HG03558 (cell line): ENCODE measurements at regions not wholly inside any gene's neighbourhood (a gene's known extent, or its start where the extent isn't known, plus 50 kb on each side); places are given as distances from the start of the nearest gene placed in this dataset.

ENCODE experiments used
- ATAC-seq: cut with Tn5 transposase; IDR thresholded peaks from one replicate; pipeline ENCODE4 v1.9.1; 2021; ENCODE audit warnings: moderate number of reproducible peaks; ENCODE audit not compliant: unreplicated experiment; ENCODE audit errors: extremely low read depth

GRCh38 chr16:85550953-85551924 lies 61.9 kb upstream of the GSE1 start:
- ATAC-seq, result no peak

- ATAC-seq, result no peak
These were observed 60.1 kb upstream of the GSE1 start for GRCh38 chr16:85552980-85553435.

GRCh38 chr16:85553436-85554113 lies 59.5 kb upstream of the GSE1 start:
- ATAC-seq, result no peak

- ATAC-seq, result no peak
These were observed 58.8 kb upstream of the GSE1 start for GRCh38 chr16:85554114-85554888.

- ATAC-seq, result no peak
These were observed 58.0 kb upstream of the GSE1 start for GRCh38 chr16:85554889-85555718.

- ATAC-seq, result no peak
These were observed 57.2 kb upstream of the GSE1 start for GRCh38 chr16:85555719-85556455.

GRCh38 chr16:85556456-85557082 lies 56.6 kb upstream of the GSE1 start:
- no peak for ATAC-seq

GRCh38 chr16:85557083-85557970 lies 55.8 kb upstream of the GSE1 start:
- ATAC-seq, result no peak

- ATAC-seq, result no peak
These were observed 55.0 kb upstream of the GSE1 start for GRCh38 chr16:85557971-85558657.

GRCh38 chr16:85560932-85561247 lies 52.2 kb upstream of the GSE1 start:
- no peak for ATAC-seq

- no peak for ATAC-seq
These were observed 51.7 kb upstream of the GSE1 start for GRCh38 chr16:85561248-85562092.

- no peak for ATAC-seq
These were observed 50.9 kb upstream of the GSE1 start for GRCh38 chr16:85562093-85562786.

- no peak for ATAC-seq
These were observed 50.1 kb upstream of the GSE1 start for GRCh38 chr16:85563034-85563433.
